PFSK-1 (cell line): ENCODE measurements at regions not wholly inside any gene's neighbourhood (a gene's known extent, or its start where the extent isn't known, plus 50 kb on each side); places are given as distances from the start of the nearest gene placed in this dataset.

Source experiments
- FOXP2 ChIP-seq: optimal IDR thresholded peaks from 2 replicates; pipeline ENCODE3; 2011; ENCODE audit warnings: borderline replicate concordance, control low read depth, inconsistent platforms; ENCODE audit not compliant: insufficient read depth; ENCODE audit errors: extremely low read length, extremely low read depth
- POLR2AphosphoS5 ChIP-seq: IDR thresholded peaks from 2 replicates; pipeline ENCODE4 v1.6.1; 2012; ENCODE audit warnings: low read depth, mild to moderate bottlenecking, control low read depth, low read length, moderate library complexity
- REST ChIP-seq, 2 experiments: IDR thresholded peaks; 2 replicates each; pipeline versions ENCODE4 v1.6.1 to v1.8.0; 2011 to 2012; ENCODE audit warnings: low read depth in 2 of 2, low read length in 2 of 2, control low read depth in 1 of 2, inconsistent platforms in 1 of 2, mild to moderate bottlenecking in 1 of 2, moderate library complexity in 1 of 2; ENCODE audit not compliant: insufficient read depth in 1 of 2
- SIN3A ChIP-seq: IDR thresholded peaks from 2 replicates; pipeline ENCODE4 v1.6.1; 2012; ENCODE audit warnings: mild to moderate bottlenecking, low read length, moderate library complexity, borderline replicate concordance; ENCODE audit not compliant: insufficient read depth
- TAF1 ChIP-seq: IDR thresholded peaks from 2 replicates; pipeline ENCODE4 v1.6.1; 2012; ENCODE audit warnings: low read length, control low read depth, borderline replicate concordance; ENCODE audit not compliant: insufficient read depth

- TF ChIP-seq REST (IDR thresholded peaks at IDR 0.05; ENCODE audit: insufficient read depth in 1 of 2, low read depth in 2 of 2, low read length in 2 of 2), result no peak
- no peak for TF ChIP-seq FOXP2
- no peak for TF ChIP-seq SIN3A
- TF ChIP-seq POLR2AphosphoS5, result no peak
- no peak for TF ChIP-seq TAF1
Measured at GRCh38 chr6:115540077-115540869, 520.4 kb downstream of the FRK start.

GRCh38 chr6:115539531-115539930 is 521.2 kb downstream of the FRK start:
- no peak for TF ChIP-seq FOXP2
- TF ChIP-seq REST (IDR thresholded peaks at IDR 0.05; ENCODE audit: insufficient read depth in 1 of 2, low read depth in 2 of 2, low read length in 2 of 2), result no peak
- no peak for TF ChIP-seq POLR2AphosphoS5
- no peak for TF ChIP-seq SIN3A
- TF ChIP-seq TAF1, result no peak

GRCh38 chr6:115524821-115525220 is 535.9 kb downstream of the FRK start:
- no peak for TF ChIP-seq SIN3A

GRCh38 chr6:115514656-115515055 is 546.0 kb downstream of the FRK start:
- TF ChIP-seq POLR2AphosphoS5 (no peak), SIN3A (no peak), REST (IDR thresholded peaks at IDR 0.05; ENCODE audit: insufficient read depth in 1 of 2, low read depth in 2 of 2, low read length in 2 of 2) (no peak)

- TF ChIP-seq TAF1 (no peak), SIN3A (no peak), REST (IDR thresholded peaks at IDR 0.05; ENCODE audit: insufficient read depth in 1 of 2, low read depth in 2 of 2, low read length in 2 of 2) (no peak), POLR2AphosphoS5 (no peak), FOXP2 (no peak)
Measured at GRCh38 chr6:115512923-115513322, 547.8 kb downstream of the FRK start.
